ENCODE measurements at regions not wholly inside any gene's neighbourhood (a gene's known extent, or its start where the extent isn't known, plus 50 kb on each side); places are given as distances from the start of the nearest gene placed in this dataset.
A peak's percentile ranks its signal among the peaks of the same experiment; 100 is the strongest.

DNA sequence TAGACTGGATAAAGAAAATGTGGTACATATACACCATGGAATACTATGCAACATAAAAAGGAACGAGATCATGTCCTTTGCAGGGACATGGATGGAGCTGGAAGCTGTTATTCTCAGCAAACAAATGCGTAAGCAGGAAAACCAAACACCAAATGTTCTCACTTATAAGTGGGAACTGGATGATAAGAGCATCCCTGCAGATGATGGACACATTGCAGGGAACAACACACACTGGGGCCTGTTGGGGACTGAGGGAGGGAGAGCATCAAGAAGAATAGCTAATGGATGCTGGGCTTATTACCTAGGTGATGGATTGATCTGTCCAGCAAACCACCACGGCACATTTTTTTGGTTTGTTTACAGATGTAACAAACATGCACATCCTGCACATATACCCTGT lies 470.5 kb upstream of the CITED2 start:
- DNase-seq: no peak
- Mint-ChIP-seq H3K4me3 (no peak overlapping the region), H3K9me3 (no peaks in the 10 kb centered on the region; the same call in 1 of the 2 replicates), H3K4me1 (ENCODE audit: low read depth) (peaks cover 11% of the 10 kb centered on the region), H3K27ac (no peak overlapping the region), H3K36me3 (ENCODE audit: low read depth) (peaks cover 18% of the 10 kb centered on the region), H3K27me3 (ENCODE audit: insufficient read depth) (0 out of 2 replicates have a peak, but pooled peaks cover 2% of the 10 kb centered on the region)
- TF ChIP-seq, protein P1, sequence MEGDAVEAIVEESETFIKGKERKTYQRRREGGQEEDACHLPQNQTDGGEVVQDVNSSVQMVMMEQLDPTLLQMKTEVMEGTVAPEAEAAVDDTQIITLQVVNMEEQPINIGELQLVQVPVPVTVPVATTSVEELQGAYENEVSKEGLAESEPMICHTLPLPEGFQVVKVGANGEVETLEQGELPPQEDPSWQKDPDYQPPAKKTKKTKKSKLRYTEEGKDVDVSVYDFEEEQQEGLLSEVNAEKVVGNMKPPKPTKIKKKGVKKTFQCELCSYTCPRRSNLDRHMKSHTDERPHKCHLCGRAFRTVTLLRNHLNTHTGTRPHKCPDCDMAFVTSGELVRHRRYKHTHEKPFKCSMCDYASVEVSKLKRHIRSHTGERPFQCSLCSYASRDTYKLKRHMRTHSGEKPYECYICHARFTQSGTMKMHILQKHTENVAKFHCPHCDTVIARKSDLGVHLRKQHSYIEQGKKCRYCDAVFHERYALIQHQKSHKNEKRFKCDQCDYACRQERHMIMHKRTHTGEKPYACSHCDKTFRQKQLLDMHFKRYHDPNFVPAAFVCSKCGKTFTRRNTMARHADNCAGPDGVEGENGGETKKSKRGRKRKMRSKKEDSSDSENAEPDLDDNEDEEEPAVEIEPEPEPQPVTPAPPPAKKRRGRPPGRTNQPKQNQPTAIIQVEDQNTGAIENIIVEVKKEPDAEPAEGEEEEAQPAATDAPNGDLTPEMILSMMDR (IDR thresholded peaks at IDR 0.05): no peak

DNA sequence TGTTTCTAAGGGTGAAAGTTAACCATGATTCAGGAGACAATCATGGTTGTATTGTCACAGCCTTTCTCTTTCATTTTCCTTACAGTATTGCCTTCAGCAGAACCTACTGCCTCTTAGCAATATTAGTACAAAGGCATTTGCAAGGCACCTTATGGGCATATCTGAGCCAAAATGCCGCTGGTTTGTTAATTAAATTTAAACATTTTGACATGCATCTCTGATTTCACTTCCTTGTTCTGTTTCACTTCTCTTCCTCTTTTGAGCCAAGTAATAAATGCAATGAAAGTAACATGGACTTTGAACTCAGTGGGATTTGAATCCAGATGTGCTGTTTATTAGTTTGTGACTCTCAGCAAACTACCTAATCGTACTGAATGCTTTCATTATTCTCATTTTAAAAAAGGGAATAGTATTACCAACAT lies 467.4 kb upstream of the CITED2 start:
- Mint-ChIP-seq H3K9me3 (peaks cover 13% of the 10 kb centered on the region), H3K36me3 (ENCODE audit: low read depth) (peaks cover 29% of the 10 kb centered on the region), H3K27me3 (ENCODE audit: insufficient read depth) (no peaks in the 10 kb centered on the region), H3K4me1 (ENCODE audit: low read depth) (peaks cover 13% of the 10 kb centered on the region), H3K4me3 (no peak overlapping the region), H3K27ac (no peak overlapping the region)
- no peak for DNase-seq
- TF ChIP-seq, protein P1 (IDR thresholded peaks at IDR 0.05): no peak

DNA sequence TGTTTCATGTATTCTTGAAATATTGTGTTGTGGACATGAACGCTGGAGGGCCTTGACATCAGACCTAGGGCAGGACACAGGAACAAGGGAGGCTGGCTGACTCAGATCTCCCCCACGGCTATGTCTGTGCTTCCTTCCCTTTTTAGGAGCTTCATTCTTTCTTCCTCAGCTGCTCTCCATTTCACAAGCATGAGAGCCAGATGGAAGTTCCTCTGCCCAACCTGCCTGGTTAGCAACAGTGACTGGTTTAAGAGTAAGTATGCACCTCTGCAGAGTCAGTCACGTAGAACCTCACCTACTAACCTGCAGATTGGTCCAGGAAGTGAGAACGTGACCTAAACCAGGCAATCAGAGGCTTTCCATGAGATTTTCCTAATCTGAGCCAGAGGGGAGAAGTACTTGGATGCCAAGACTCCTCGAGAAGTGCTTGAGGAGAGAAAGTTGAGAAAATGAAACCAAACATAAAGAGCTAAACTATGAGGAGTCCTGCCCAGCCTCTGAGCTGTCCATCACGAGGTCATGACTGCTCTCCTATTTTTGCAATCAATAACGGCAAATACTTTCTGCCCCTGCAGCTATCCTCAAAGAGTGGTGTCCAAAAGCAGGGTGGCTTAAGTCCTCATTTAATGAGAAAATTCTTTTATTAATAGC lies 465.2 kb upstream of the CITED2 start:
- no peak for DNase-seq
- Mint-ChIP-seq H3K4me3 (peak overlapping the region; percentile 69), H3K27ac (peak overlapping the region; percentile 75), H3K9me3 (peaks cover 13% of the 10 kb centered on the region), H3K4me1 (ENCODE audit: low read depth) (peaks cover 10% of the 10 kb centered on the region), H3K36me3 (ENCODE audit: low read depth) (peaks cover 25% of the 10 kb centered on the region), H3K27me3 (ENCODE audit: insufficient read depth) (no peaks in the 10 kb centered on the region)
- TF ChIP-seq, protein P1 (IDR thresholded peaks at IDR 0.05): no peak

DNA sequence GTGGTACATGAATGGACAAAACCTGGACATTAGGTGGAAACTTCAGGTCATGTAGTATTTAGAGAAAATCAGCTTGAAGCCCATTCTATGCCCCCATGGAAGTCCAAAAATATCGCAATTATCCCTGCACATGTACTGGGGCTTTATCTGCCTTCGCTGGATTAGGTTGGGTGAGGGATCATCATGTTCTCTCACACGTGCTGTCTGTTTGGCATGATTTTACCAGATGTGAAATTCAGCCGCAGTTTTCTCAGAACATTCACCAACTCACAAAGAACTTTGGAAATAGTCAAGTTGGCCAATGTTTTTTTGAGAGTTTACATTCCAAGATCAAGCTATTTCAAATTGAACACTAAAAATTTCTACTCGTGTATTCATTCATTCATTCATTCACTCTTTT lies 459.8 kb upstream of the CITED2 start:
- Mint-ChIP-seq H3K27ac (no peak overlapping the region), H3K36me3 (ENCODE audit: low read depth) (peaks cover 17% of the 10 kb centered on the region), H3K27me3 (ENCODE audit: insufficient read depth) (no peaks in the 10 kb centered on the region), H3K4me1 (ENCODE audit: low read depth) (peaks cover 5% of the 10 kb centered on the region), H3K4me3 (no peak overlapping the region), H3K9me3 (peaks cover 13% of the 10 kb centered on the region)
- no peak for DNase-seq
- TF ChIP-seq, protein P1 (IDR thresholded peaks at IDR 0.05): no peak

DNA sequence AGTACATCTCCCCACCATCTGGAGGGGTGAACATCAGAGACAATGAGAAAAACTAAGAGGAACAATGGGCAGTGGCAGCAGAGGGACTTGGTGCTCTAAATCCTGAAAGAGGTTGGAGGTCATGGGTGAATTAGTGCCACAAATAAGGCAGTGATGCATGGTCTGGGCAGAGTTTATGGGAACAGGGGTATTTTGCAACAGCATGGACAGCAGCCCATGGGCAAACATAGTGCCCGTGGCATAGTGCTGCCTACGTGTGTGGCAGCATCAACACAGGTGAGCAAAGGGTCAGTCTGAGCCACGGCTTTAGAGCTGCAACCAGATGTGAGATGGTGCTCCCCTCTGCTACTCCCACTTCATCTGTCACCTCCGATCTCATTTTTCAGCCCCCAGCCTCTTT lies 459.1 kb upstream of the CITED2 start:
- TF ChIP-seq, protein P1 (IDR thresholded peaks at IDR 0.05): no peak
- Mint-ChIP-seq H3K27me3 (ENCODE audit: insufficient read depth) (no peaks in the 10 kb centered on the region), H3K4me3 (no peak overlapping the region), H3K27ac (no peak overlapping the region), H3K9me3 (peaks cover 8% of the 10 kb centered on the region), H3K4me1 (ENCODE audit: low read depth) (peaks cover 5% of the 10 kb centered on the region), H3K36me3 (ENCODE audit: low read depth) (peaks cover 13% of the 10 kb centered on the region)
- DNase-seq: no peak

Data from HFFc6 (cell line).